ENCODE measurements at regions not wholly inside any gene's neighbourhood (a gene's known extent, or its start where the extent isn't known, plus 50 kb on each side); places are given as distances from the start of the nearest gene placed in this dataset.

DNA sequence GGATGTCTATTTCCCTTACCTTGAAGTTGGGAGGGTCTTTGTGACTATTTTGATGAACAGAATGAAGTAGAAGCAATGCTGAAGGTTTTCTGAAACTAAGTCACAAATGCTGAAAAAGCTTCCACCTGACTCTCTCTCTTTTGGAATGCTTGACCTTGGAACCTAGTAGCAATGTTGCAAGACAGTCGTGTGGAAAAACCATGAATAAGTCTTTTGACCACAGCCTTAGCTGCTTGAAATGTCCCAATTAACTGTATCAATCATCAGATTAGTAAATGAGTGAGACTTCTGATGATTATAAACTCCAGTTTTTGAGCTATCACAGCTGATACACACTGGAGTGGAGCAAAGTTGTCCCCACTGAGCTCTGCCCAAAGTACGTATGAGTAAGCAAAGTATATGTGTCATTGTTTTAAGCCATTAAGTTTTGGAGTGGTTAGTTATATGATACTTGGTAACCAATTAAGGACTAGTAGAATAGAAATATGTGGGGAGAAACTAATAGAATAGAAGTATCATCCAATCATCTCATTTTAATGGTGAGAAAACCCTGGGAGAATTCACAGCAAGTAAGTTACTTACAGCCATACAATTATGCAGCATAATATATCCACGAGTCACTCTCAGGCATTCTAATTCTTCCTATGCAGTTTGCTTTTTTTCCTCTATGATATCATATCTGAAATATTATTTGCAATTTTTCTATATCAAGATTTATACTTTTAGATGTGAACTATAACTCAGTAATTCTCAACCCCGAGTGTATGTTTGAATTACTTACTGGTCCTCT, 1010.6 kb downstream of the ROBO2 start:
- H2AFZ ChIP-seq (ENCODE audit: low read depth, low read length), result no peak overlapping the region
- no peaks in the 10 kb centered on the region for H3K36me3 ChIP-seq (ENCODE audit: control insufficient read depth in 2 of 2, extremely low read depth in 1 of 2, insufficient read depth in 2 of 2, low read length in 2 of 2)
- H3K4me2 ChIP-seq (ENCODE audit: insufficient read depth, low read length), result no peak overlapping the region
- no TSS peak for BruUV-seq (replicated peaks)
- FAIRE-seq (no peak), DNase-seq (ENCODE audit: low read depth, low spot score) (no peak)
- POLR2A ChIA-PET, result no interaction called here
- H3K27ac ChIP-seq (ENCODE audit: insufficient read depth, low read depth, low read length), result no peak overlapping the region
- H3K27me3 ChIP-seq (ENCODE audit: control insufficient read depth in 2 of 2, insufficient read depth in 2 of 2, low read length in 2 of 2), result no peaks in the 10 kb centered on the region
- no peaks in the 10 kb centered on the region for H3K9me1 ChIP-seq (replicated peaks; ENCODE audit: control insufficient read depth, extremely low read depth, insufficient read depth, low read length)
- intact Hi-C loops (cut with micrococcal nuclease) (no loop called here), dilution Hi-C loops (cut with MboI; ENCODE audit: extremely low pct_ligation_motif_present, low sequenced_read_pairs) (no loop called here)
- H3K79me2 ChIP-seq (ENCODE audit: control insufficient read depth, insufficient read depth, low read length), result no peaks in the 10 kb centered on the region
- H4K20me1 ChIP-seq (replicated peaks; ENCODE audit: control insufficient read depth, extremely low read depth, insufficient read depth, low read length), result no peaks in the 10 kb centered on the region
- CTCF ChIA-PET, result no interaction called here
- no peak overlapping the region for H3K4me3 ChIP-seq (replicated peaks in 1 of 3; ENCODE audit: insufficient read depth in 1 of 3, low read depth in 1 of 3, low read length in 3 of 3)
- no peak overlapping the region for H3K9ac ChIP-seq (replicated peaks; ENCODE audit: extremely low read depth, insufficient read depth, low read length)
- no peaks in the 10 kb centered on the region for H3K9me3 ChIP-seq (replicated peaks; ENCODE audit: control insufficient read depth, insufficient read depth, low read length)
- TF ChIP-seq GATA2 (IDR thresholded peaks at IDR 0.05; ENCODE audit: insufficient read depth, insufficient read length, low read depth, low read length) (no peak), EZH2 (IDR thresholded peaks at IDR 0.05; ENCODE audit: borderline replicate concordance, low read depth, low read length, severe bottlenecking) (no peak), FOS (IDR thresholded peaks at IDR 0.05; ENCODE audit: borderline replicate concordance, insufficient read depth, low read length) (no peak), MYC (IDR thresholded peaks at IDR 0.05; ENCODE audit: low read depth, low read length) (no peak), JUN (IDR thresholded peaks at IDR 0.05; ENCODE audit: borderline replicate concordance, insufficient read depth, insufficient read length, low read depth) (no peak), POLR2AphosphoS5 (IDR thresholded peaks at IDR 0.05; ENCODE audit: insufficient read depth, low read depth, low read length) (no peak), POLR2A (IDR thresholded peaks at IDR 0.05; ENCODE audit: low read depth, low read length) (no peak)
- TF ChIP-seq, protein P1, sequence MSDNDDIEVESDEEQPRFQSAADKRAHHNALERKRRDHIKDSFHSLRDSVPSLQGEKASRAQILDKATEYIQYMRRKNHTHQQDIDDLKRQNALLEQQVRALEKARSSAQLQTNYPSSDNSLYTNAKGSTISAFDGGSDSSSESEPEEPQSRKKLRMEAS (IDR thresholded peaks at IDR 0.05; ENCODE audit: insufficient read depth, insufficient read length), result no peak
- TF ChIP-seq, protein P2, sequence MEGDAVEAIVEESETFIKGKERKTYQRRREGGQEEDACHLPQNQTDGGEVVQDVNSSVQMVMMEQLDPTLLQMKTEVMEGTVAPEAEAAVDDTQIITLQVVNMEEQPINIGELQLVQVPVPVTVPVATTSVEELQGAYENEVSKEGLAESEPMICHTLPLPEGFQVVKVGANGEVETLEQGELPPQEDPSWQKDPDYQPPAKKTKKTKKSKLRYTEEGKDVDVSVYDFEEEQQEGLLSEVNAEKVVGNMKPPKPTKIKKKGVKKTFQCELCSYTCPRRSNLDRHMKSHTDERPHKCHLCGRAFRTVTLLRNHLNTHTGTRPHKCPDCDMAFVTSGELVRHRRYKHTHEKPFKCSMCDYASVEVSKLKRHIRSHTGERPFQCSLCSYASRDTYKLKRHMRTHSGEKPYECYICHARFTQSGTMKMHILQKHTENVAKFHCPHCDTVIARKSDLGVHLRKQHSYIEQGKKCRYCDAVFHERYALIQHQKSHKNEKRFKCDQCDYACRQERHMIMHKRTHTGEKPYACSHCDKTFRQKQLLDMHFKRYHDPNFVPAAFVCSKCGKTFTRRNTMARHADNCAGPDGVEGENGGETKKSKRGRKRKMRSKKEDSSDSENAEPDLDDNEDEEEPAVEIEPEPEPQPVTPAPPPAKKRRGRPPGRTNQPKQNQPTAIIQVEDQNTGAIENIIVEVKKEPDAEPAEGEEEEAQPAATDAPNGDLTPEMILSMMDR (IDR thresholded peaks at IDR 0.05; ENCODE audit: extremely low read depth in 1 of 2, insufficient read depth in 1 of 2, low read depth in 1 of 2, low read length in 2 of 2), result no peak
- H3K4me1 ChIP-seq (ENCODE audit: control insufficient read depth, extremely low read depth, insufficient read depth, low read length), result no peaks in the 10 kb centered on the region

Data from endothelial cell of umbilical vein (primary cell).